Peyer's patch (tissue), 4 donors: ENCODE measurements at regions not wholly inside any gene's neighbourhood (a gene's known extent, or its start where the extent isn't known, plus 50 kb on each side); places are given as distances from the start of the nearest gene placed in this dataset.

Experiments
- CTCF ChIP-seq, 6 experiments: fragments of 450-650 bp in 4 of 6; fragments of 200-600 bp in 2 of 6; sonication (generic) in 1 of 6; IDR thresholded peaks; one replicate each; pipeline ENCODE4 v1.5.1; 2017 to 2019; ENCODE audit warnings: antibody characterized with exemption in 6 of 6, mild to moderate bottlenecking in 3 of 6, moderate library complexity in 1 of 6
- POLR2A ChIP-seq, 2 donors: fragments of 450-650 bp; IDR thresholded peaks; one replicate each; pipeline ENCODE4 v1.5.1; 2017; ENCODE audit warnings: antibody characterized with exemption in 2 of 2, mild to moderate bottlenecking in 2 of 2, moderate library complexity in 2 of 2

GRCh38 chr2:175640655-175641054 lies 361.4 kb downstream of the LNPK start:
- TF ChIP-seq CTCF (IDR thresholded peaks at IDR 0.05): no peak
- TF ChIP-seq POLR2A (IDR thresholded peaks at IDR 0.05): no peak
